Lung microvascular endothelial cell (primary cell): ENCODE measurements at regions not wholly inside any gene's neighbourhood (a gene's known extent, or its start where the extent isn't known, plus 50 kb on each side); places are given as distances from the start of the nearest gene placed in this dataset.

Source experiments
- DNase-seq, 2 donors: peaks; one replicate each; pipeline versions ENCODE4 v3.0.0 to v3.0.0-alpha.2; 2010; ENCODE audit warnings: low read depth in 2 of 2

DNA sequence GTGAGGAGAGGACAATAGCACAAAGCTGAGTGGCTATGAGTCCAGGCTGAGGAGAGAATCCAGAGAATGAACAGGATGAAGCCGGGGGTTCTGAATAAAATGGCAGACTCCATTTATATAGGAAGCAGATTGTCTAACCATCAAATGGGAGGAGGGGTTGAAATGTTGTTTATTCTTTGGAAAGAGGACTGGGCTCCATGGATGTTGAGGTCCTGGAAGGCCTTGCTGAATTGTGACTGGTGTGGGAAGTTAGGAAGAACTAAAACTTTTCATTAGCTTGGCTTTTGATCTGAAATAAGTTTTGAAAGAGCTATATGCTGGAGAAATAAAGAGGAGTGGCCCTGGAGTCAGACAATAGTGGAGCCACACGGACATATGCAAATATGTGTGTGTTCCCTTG, 647.8 kb downstream of the RNF144B start:
- no peak for DNase-seq

DNA sequence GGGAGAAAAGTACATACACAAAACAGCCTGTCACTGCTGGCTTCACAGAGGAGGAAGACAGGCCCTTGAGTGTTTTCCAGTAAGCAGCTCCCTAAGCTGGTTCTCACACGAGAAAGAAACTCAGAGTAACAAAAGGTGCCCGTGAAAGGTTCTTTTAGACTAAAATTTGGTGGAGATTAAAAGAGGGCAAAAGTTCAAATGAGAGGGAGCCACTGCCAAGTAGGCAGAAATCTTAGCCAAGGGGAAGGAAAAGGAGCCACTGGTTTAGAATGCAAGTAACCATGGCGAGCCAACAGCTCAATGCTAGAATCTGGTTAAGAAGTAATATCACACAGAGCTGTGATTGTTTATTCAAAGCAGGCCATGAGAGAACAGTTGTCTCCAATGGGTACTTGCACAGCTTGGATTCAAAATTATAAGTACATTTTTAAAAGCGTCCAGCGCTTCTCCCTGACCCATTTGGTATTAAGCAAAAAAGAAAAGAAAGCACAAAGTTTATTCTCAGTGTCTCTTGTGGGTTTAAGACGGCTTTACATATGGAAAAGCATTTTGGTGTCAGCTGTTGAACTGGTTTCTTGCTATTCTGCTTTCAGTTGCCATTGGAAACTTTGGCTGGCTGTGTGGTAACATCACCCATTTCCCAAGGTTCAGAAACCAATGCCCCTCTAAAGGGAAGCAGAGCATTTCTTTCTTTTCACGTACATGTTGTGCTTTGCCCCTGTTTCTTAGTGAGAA, 648.5 kb downstream of the RNF144B start:
- DNase-seq: no peak

DNA sequence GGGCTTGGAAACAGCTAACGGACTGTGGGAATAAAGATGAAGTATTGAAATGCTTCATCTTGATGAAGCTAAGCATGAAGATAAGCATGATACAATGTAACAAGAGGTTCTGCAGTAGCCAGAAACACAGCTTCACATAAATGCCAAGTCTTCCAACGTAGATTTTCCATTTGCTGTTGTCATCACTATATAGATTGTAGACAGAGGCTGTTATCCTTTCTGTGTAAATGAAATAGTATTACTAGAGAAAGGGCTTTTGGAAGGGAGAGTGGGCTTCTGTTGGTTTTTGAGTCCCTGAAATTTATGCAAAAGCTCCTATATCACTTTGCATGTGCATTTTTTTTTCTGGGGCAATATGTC, 649.0 kb downstream of the RNF144B start:
- no peak for DNase-seq

DNA sequence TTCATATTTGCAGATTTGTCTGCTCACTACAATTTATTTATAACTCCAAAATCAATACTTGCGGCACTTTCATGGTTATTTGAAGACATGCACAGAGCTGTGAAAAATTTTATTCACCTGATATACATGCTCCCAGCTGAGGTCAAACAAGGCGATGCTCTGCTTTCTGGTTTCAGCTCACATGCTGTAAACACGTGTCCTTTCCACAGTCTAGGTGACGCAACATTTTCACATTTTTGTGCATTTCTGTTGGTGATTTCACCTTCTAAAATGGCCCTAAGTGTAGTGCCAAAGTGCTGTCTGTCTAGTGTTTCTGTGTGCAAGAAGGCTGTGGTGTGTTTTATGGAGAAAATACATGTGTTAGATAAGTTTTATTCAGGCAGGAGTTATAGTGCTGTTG, 650.5 kb downstream of the RNF144B start:
- no peak for DNase-seq

DNA sequence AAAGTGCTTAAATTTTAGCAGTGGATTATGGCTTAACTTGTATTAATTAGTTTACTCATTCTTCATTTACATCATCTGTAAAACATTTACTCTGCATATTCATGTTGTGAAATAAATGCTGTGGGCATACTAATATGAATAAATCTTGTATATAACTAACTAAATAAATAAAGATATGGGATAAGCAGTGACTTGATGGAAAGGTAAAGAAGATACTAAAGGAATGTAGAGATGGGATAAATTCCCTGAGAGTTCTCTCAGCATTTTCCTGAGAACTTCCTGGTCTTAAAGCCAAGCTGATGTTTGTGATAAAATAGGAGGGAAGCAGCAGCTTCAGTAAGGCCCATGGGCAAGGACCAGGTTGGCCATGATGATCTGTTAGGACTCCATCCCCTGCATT, 652.1 kb downstream of the RNF144B start:
- no peak for DNase-seq

DNA sequence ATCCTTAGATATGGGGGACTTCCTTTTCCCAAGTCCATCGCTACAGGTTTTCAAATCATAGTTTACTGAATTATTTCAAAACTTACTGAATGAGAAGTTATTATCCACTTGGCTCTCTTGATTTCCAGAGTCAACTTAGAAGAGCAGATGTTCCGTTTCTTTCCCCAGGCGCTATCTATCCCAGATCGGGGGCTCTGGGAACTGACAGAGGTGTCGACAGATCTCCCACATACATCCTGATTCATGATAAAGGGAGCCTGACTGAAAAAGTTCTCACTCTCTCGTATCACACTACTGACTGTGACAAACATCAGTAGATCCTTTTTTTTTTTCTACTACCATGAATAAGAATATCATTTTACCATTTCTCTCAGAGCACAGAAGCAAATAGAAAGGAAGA, 654.8 kb downstream of the RNF144B start:
- no peak for DNase-seq

DNA sequence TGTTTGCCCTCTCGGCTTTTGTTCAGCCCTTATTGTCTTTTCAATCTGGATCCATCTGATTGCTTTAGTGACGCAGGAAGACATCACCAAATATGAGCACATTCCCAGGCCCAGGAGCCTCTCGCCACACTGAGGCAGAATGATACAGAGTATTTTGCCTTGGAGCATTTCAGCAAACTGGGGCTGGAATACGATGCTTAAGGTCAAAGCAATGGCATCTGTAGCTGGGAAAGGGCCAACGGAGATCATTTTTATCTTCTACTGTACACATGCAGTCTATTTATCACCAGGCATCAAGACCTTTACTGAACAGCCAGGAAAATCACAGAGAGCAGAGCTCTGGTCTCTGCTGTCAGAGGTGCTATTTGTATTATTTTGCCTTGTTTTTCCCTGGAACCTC, 655.3 kb downstream of the RNF144B start:
- no peak for DNase-seq

DNA sequence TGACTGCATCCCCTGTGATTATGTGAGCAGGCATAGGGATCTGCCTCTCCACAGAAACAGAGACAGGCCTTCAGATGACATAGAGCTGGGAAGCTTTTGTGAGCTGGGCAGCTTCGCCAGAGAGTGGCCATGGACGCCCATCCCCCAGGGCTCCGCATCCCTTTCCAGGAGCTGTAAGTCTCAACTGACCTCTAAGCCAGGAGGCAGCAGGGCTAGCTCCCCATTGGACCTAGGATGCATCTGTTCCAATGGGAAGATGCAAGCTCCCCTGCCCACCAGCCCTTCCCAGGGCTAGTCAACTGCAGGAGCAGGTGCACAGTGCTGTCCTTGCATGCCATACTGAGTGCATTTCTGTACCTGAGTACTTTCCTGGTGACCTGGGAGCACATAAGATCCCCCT, 663.6 kb downstream of the RNF144B start:
- DNase-seq: no peak

DNA sequence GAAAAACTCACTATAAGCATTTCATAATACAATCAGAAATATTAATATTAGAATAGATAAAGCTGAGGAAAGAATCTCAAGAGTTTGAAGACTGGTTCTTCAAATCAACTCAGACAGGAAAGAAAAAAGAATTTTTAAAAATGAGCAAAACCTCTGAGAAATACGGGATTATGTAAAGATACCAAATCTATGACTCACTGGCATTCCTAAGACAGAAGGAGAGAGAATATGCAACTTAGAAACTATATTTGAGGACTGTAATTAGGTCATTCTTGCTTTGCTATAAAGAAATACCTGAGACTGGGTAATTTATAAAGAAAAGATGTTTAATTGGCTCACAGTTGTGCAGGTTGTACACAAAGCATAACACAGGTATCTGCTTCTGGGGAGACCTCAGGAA, 665.1 kb downstream of the RNF144B start:
- DNase-seq: no peak

DNA sequence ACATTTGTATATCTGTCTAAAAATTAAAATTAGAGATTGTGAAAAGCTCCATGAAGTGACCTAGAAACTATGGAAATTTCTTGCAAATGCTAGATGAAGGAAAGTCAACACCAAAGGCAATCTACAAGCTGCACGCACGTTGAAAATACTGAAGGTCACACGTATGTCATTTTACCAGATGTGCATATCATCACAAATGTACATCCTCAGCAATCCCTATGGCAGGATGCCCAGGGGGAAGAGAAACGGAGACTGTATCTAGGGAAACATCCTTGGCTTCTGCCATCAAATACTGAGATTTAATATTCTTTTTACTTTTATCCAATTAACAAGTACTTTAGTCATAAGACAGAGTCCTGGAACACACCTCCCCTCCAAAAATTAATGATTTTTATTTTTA, 672.0 kb downstream of the RNF144B start:
- DNase-seq: no peak

DNA sequence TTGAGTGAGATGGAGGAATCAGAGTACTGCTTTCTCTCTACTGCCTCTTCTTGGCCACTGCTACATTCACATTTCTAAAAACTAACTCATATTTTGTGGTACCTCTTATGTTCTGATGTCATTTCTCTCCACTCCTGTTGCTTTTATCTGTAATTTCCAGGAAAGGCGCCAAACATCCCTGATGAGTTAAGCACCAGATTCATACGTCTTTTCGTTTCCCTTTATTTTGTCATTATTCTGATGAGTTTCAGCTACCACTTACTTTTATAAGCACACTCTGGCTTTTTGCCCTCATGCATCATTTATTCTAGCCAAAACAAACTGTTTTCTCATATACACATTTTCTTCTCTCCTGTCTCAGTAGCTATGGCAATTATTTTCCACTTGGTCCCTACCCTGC, 680.0 kb downstream of the RNF144B start:
- DNase-seq: no peak

DNA sequence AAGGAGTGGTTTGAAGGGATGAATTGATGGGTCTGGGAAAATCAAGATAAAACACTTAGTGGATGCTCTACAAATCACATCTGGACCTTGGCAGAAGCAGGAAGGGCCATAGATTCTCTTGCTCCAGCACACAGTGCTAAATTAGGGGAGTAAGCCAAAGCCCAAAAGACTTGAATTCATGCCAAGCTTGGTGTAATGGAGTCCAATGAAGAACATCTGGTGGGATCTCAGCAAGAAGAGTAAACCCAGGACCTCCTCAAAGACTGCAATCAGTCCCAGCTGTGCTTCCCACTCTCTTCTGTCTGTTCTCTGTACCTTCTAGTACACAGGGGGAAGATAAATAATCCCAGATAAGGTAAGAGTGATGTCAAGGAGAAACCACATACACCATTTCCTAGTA, 683.4 kb downstream of the RNF144B start:
- no peak for DNase-seq

DNA sequence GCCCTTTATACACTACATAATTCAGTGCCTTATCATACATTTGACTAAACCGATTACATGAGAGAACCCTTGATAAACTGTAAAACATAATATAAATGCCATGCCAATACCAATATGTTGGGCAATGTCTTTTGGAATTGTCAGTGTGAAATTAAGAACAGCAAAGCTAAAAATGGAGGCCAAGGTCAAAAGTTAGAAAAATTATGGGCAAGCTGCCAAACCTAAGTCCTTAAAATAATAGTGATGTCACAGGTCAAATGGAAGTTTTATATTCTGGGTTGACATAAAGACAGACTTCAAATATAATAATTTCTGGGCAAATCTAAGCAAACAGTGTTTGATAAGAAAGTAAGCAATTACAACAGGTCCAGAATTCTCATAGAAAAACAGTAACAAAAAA, 696.7 kb downstream of the RNF144B start:
- DNase-seq: no peak

DNA sequence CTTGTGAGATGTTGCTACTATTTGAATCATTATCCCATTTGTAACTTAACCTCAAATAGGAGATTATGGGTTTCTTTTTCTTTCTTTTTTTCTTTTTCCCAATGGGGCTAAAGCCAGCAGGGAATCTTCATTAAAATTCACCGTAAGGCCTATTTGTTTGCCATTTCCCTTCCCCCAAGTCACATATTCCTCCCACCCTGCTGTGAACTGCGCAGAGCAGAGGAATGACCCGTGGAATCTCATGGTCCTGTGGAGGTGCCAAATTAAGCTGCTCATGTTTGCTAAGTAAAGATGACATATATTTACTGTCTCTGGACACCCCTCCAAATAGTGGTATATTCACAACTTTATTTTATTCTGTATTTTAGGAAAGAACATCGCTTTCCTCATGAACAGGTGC, 699.3 kb downstream of the RNF144B start:
- no peak for DNase-seq

DNA sequence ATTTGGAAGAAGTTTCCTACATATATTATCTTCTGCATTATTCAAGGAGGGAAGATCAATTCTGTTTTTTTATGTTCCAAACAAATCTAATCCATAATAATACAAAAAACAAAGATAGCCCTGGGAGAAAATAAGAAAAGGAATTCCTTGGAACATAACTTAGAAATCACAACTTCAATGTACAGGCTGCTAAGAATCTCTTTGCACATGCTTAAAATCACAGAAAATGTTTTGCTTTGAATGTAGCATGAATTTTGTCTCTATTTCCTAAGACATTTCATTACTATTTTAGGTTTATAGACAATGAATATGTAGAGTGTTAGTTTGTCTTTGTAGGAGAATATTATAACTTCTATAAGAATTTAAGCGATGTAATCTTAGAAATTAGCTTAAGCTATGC, 700.1 kb downstream of the RNF144B start:
- DNase-seq: no peak

DNA sequence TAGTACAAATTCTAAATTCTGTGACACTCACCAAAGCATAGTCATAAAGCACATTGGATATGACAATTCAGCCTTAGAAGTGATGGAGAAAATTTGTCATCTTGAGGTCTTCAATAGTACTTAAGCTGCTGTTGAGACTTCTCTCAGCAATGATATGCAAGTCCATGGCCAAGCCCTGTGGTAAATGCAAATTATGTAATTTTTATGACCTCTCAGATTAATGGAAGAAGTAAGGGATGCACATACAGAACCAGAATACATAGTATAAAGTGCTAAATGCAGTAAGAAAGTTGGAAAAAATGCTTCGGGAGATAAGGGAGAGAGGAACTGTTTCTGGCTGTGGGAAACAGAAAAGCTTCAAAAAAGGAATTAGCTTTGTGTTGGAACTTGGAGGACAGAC, 700.7 kb downstream of the RNF144B start:
- DNase-seq: no peak

DNA sequence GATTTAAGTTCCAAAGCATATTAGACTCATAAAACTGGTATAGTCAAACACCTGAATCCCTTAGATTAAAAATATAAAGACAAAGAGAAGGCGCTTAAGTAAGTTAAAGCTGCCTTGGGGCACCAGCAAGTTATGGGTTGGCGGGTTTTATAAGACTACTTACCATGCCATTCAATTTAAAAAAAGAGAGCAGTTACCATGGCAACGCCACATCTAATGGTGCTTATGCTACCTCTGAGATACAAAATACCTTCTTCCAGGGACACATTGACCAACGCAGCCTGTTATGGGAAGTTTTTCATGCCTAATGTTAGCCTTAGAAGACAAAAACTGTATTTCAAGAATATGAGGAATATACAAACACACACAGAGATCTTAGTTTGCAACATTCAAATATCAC, 713.6 kb downstream of the RNF144B start:
- no peak for DNase-seq

DNA sequence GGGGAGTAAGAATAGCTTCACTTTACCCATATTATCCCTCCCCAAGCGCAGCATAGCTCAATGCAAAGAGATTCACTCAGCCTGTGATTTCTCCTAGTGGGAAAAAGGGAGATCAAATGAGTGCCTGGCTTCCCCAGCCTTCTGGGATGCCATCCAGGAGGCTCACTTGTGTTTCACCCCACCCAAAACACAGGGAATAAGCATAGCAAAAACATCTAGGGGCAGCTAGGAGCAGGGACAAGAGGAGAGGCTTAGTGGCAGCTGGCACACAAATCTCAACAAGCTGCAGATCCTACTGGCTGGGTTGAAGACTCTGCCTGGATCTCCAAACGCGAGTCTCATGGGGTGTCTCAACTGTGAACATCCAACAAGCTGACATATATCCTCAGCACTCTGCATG, 715.8 kb downstream of the RNF144B start:
- no peak for DNase-seq

DNA sequence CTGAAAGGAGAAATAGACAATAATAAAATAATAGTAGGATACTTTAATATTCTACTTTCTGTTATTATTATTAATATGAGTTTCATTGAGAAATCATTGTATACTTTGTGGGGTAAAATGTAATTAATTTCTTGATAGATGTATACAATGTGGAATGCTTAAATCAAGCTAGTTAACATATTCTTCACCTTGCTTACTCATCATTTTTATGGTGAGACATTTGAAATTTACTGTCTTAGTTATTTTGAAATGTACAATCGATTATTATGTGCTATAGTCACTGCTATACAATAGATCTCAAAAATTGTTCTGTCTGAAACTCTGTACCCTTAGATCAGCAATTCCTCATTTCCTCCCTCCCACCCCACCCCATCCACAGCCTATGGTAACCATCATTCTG, 720.3 kb downstream of the RNF144B start:
- no peak for DNase-seq

DNA sequence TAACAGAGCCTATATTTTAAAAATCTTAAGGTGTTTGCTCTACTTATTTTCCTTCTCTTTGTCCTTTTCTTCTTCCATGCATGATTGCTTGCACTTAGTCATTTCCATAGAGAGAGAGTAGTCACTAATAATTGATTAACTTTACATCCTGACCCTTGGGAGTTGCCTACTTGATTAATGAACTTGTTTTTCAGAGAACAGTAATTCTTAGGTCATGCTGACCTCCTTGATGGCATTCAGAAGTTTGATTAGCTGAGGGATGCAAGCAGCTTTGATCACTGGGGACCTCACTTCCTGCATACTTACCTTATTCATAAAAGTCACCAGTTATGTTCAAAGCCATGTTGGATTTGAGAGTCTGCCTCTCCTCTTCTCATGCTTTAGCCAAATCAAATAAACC, 715.6 kb upstream of the ID4 start:
- DNase-seq: no peak

DNA sequence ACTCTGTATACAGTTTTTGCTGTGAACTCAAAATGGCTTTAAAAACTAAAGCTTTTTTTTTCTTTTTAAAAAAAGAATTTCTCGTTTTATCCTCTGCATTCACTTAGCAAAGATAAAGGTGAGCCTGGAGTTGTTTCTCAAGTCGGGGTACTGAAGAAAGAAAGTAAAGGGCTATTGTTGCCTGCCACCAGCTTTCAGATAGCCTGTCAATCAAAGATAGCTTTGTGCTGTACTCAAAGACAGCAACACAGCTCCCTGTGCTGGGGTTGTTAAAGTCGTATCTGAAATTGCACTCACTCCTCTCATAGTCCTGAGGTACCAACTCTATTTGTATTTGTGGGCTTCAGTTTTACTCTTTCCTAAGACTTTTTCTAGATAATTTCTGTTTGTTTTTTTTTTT, 710.1 kb upstream of the ID4 start:
- DNase-seq: no peak

DNA sequence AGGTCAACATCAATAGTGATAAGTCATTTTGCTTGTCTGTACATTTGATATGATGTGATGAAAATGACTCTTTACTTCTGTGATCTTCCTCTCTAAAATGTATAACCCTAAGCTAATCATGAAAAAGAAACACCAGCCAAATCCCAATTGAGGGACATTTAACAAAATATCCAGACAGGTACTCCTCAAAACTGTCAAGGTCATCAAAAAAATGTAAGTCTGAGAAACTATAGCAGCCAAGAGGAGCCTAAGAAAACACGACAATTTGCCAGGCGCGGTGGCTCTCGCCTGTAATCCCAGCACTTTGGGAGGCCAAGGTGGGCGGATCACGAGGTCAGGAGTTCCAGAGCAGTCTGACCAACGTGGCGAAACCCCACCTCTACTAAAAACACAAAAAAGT, 708.5 kb upstream of the ID4 start:
- DNase-seq: no peak

DNA sequence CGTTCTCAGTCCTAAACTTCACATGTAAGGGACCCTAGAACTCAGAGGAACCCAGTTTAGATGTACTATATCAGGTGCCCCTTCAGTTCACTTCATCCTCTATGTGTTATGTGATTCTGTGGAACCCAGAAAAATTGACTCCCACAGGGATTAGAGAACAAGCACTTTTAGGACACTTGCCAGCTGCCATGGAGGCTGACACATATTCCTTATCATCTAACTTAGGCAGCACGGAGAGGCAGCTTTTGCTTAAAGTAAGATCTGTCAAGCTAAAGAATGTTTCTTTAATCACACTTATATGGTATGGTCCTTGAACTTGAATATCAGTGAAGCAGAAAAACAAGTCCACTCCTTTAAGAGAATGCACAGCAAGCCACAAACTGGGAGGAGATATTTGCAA, 701.5 kb upstream of the ID4 start:
- DNase-seq: no peak

DNA sequence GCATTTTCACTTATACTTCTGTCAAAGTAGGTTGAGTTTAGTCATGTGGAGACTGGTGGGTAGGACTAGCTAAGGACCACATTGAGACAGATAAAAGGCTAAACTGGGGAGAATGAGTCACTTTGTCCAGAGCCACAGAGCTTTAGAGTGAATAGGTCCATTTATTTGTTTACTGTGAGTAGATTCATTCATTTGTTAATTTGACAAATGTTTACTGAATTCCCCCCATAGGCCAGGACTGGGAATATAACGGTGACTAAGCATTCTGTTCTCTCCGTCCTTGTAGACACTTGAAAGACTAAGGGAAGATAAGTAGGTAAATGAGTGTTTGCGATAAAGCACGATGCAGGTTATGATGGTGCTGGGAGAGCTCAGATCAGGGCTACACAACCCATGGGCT, 699.7 kb upstream of the ID4 start:
- no peak for DNase-seq
